GM21825 (cell line): ENCODE measurements at regions not wholly inside any gene's neighbourhood (a gene's known extent, or its start where the extent isn't known, plus 50 kb on each side); places are given as distances from the start of the nearest gene placed in this dataset.

Experiments
- ATAC-seq: cut with Tn5 transposase; IDR thresholded peaks from one replicate; pipeline ENCODE4 v1.9.1; 2021; ENCODE audit warnings: mild to moderate bottlenecking, moderate library complexity; ENCODE audit not compliant: unreplicated experiment

DNA sequence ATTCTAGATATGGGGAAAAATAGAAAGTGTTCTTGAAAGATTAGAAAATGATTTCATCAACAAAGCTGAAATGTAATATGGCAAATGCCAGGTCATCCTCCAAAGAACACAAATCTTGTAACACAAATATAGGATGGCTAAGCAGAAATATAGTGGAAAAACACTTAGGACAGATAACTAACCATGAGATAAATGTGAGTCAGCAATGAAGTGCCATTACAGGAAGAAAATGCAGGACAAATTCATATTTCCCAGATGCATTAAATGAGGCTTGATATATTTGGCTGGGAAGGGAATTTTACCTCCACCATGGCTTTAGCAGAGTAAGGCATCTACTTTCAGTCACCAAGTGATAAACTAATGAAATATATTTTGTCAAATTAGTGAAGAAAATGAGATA, 92.8 kb upstream of the SEMA6D start:
- ATAC-seq, result no peak

DNA sequence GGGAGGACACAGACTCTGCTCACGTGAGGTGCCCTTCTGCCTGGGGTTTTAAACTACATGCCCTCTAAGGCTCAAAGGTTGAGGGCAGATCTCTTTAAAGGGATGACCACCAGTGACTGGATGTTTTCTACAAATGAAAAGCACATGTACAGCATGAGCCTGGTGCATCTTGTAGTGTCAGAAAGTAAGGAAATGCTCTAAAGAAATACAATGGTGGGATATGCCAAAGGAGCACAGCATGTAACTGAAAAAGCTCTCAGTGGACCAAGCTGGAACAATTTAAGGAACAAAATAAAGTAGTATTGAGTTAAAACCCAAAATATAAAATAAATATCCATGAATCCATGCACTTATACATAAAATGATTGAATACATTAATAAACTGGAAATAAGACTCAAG, 78.3 kb upstream of the SEMA6D start:
- ATAC-seq, result no peak

GRCh38 chr15:47640079-47640478, 77.2 kb upstream of the SEMA6D start:
- no peak for ATAC-seq

GRCh38 chr15:47640901-47641300, 76.4 kb upstream of the SEMA6D start:
- no peak for ATAC-seq

- no peak for ATAC-seq
Measured at GRCh38 chr15:47644722-47645121, 72.6 kb upstream of the SEMA6D start.

DNA sequence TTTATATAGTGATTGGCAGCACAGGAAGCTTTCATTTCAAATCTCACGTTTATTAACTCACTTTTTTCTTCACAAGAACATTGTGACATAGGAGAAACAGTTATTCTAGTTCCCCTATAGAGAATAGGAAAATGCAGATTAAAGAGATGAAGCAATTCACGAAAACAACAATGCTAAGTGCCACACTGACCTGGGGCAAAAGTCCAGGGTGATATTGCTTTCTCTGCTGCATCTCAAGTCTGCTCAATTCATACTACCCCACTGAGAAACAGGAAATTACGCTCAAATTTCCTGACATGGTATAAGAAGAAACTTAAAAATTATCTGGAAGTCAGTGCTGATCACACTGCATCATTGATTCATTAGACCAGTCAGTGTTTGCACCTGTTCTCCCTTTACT, 66.7 kb upstream of the SEMA6D start:
- ATAC-seq, result no peak

DNA sequence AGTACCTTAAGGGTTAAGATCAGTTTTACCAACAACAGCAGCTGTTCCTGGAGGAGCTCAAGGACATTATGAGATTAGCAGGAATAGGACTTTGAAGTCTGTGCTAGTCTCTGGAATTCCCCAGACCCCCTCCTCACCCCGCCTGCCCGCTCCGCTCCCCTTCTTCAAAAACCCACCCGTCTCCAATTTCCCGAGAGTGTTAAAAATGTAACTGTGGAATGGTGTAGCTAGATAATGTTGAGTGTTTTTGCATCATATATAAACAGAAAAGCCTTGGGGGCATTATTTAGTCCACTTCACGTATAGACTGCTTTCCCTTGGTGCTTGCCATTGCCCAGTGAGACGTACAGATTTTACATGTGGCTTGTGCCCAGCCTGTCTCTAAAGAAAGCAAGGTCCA, 65.0 kb upstream of the SEMA6D start:
- ATAC-seq, result no peak

GRCh38 chr15:47652844-47653243, 64.5 kb upstream of the SEMA6D start:
- ATAC-seq, result no peak

- ATAC-seq, result no peak
Measured at GRCh38 chr15:47661661-47662180, 55.6 kb upstream of the SEMA6D start.

GRCh38 chr15:47663101-47663500, 54.2 kb upstream of the SEMA6D start:
- no peak for ATAC-seq
